ENCODE measurements at regions not wholly inside any gene's neighbourhood (a gene's known extent, or its start where the extent isn't known, plus 50 kb on each side); places are given as distances from the start of the nearest gene placed in this dataset.

DNA sequence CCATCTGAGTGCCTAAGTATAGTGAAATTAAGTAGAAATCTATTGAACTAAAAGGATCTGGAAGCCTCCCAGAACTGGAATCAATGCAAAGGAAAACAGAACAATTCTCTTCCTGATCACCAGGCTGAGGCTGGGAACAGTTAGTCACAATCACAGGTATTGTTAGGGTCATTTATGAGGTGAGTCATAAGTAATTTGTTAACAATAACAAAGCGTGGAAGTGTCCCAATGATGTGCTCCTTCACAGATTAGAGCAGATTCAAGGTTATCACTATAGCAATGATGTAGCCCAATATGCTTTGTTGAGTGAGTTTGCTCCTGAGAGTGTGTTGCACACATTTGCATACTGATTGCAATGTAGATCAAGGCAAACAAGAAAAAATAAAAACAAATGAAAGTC is 228.1 kb downstream of the ZNF674 start:
- no peak for TF ChIP-seq POLR2A (IDR thresholded peaks at IDR 0.05; ENCODE audit: low read depth, low read length)
- no peak for TF ChIP-seq PAX5 (IDR thresholded peaks at IDR 0.05; ENCODE audit: insufficient read depth, low read length, severe bottlenecking)
- no peak for TF ChIP-seq TAF1 (IDR thresholded peaks at IDR 0.05; ENCODE audit: low read depth, low read length)
- no peak for TF ChIP-seq POU2F2 (IDR thresholded peaks at IDR 0.05; ENCODE audit: low read depth, low read length)
- no peak for TF ChIP-seq POLR2AphosphoS5 (IDR thresholded peaks at IDR 0.05; ENCODE audit: low read depth, low read length)
- TF ChIP-seq SPI1 (IDR thresholded peaks at IDR 0.05; ENCODE audit: low read depth, low read length): no peak
- DNase-seq (ENCODE audit: insufficient read length, low spot score): no peak
- no peak for FAIRE-seq

DNA sequence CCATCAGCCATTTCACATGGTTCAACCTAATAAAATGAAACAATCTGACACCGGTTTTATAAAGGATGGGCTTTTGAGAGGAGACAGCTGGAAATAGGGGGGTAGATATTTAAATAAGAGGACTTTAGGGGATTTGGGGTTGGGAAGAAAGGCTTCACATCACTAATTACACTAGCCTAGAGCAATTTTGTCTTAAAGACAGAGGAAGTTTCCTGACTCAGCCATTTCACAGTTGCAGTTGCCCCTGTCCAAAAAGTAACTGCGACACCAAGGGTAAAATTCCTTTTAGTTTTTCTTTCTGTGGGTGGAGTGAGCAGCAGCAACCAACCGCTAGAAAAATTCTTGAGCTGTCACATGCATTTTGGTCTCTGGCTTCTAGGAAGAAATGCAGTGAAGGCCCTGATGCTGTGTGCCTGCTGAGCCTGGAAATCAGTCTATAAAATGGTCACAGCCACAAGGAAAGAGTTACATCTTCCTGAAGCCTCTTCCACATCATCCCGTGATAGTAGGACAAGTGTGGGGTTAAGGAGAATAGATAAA is 233.6 kb downstream of the ZNF674 start:
- TF ChIP-seq TAF1 (IDR thresholded peaks at IDR 0.05; ENCODE audit: low read depth, low read length) (no peak), POU2F2 (IDR thresholded peaks at IDR 0.05; ENCODE audit: low read depth, low read length) (no peak), SPI1 (IDR thresholded peaks at IDR 0.05; ENCODE audit: low read depth, low read length) (no peak), PAX5 (IDR thresholded peaks at IDR 0.05; ENCODE audit: insufficient read depth, low read length, severe bottlenecking) (no peak), POLR2AphosphoS5 (IDR thresholded peaks at IDR 0.05; ENCODE audit: low read depth, low read length) (no peak), POLR2A (IDR thresholded peaks at IDR 0.05; ENCODE audit: low read depth, low read length) (no peak)
- no peak for FAIRE-seq

DNA sequence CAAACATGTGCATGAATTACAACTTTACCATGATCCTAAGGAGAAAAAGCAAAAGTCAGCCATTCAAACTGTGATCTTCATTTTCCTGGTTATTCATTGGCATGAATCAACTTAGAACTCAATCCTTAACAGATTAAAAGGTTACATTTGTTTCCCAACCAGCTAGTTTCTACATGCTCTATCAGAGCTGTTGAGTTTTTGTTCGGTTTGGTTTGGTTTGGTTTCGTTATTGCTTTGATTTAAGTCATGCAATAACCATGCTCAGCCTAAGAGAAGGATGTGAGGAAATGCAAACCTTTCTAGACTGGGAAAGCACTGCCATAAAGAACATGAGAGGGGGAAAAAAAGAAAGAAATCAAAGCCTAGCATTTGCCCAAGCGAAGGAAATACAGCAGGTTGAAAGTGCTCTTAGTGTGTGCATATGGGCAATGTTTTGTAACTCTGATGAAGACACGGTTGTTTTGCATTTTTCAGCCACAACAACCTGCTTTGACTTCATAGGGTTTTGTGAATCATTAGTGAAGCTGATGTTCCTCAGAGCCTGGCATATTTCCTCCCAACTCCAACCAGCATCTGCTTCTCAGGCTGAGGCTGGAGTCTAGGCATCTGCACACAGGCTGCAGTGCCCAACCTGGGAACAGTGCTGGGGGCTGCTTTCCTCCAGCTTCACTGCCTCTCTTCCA is 234.3 kb downstream of the ZNF674 start:
- FAIRE-seq (no peak), DNase-seq (ENCODE audit: insufficient read length, low spot score) (no peak)
- TF ChIP-seq TAF1 (IDR thresholded peaks at IDR 0.05; ENCODE audit: low read depth, low read length): no peak
- TF ChIP-seq SPI1 (IDR thresholded peaks at IDR 0.05; ENCODE audit: low read depth, low read length): no peak
- no peak for TF ChIP-seq POLR2A (IDR thresholded peaks at IDR 0.05; ENCODE audit: low read depth, low read length)
- no peak for TF ChIP-seq POLR2AphosphoS5 (IDR thresholded peaks at IDR 0.05; ENCODE audit: low read depth, low read length)
- TF ChIP-seq POU2F2 (IDR thresholded peaks at IDR 0.05; ENCODE audit: low read depth, low read length): no peak
- TF ChIP-seq PAX5 (IDR thresholded peaks at IDR 0.05; ENCODE audit: insufficient read depth, low read length, severe bottlenecking): no peak

More for the DNA sequence above, 233.6 kb downstream of the ZNF674 start:
- DNase-seq (ENCODE audit: insufficient read length, low spot score): no peak

DNA sequence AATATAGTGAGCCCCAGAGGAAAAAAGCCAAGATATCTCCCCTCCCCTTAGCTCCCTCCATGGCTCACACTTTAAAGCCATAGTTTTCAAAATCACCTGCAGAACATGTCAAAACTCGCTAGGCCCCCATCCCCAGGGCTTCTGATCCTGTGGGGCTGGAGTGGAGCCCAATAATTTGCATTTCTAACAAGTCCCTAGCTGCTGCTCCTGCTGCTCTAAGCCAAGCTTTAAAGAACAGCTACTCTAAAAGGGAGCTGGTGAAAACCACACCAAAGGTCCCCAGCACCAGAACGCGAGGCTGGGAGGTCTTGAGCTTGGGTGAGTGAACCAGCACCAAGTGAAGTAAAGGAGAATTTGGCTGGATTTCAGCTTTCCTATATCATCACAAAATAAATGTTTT is 237.1 kb downstream of the ZNF674 start:
- TF ChIP-seq TAF1 (IDR thresholded peaks at IDR 0.05; ENCODE audit: low read depth, low read length) (no peak), SPI1 (IDR thresholded peaks at IDR 0.05; ENCODE audit: low read depth, low read length) (no peak)
- FAIRE-seq (no peak), DNase-seq (ENCODE audit: insufficient read length, low spot score) (no peak)

DNA sequence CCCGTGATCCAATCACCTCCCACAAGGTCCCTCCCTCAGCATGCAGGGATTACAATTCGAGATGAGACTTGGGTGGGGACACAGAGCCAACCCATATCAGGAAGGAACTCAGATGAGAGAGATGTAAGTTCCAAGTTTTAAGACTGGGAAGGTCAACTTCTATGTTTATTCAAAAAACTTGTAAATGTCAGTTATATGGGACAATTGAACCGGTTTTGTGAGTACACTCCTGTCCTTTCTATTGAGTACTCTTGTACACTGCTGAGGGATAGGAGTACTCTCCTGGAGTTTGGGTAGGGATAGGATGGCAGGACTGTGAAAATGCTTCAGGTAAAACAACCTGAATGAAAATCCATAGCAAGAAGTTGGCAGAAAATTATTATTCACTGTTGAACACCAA is 239.1 kb downstream of the ZNF674 start:
- FAIRE-seq (no peak), DNase-seq (ENCODE audit: insufficient read length, low spot score) (no peak)
- TF ChIP-seq POLR2A (IDR thresholded peaks at IDR 0.05; ENCODE audit: low read depth, low read length) (no peak), SPI1 (IDR thresholded peaks at IDR 0.05; ENCODE audit: low read depth, low read length) (no peak), POU2F2 (IDR thresholded peaks at IDR 0.05; ENCODE audit: low read depth, low read length) (no peak), POLR2AphosphoS5 (IDR thresholded peaks at IDR 0.05; ENCODE audit: low read depth, low read length) (no peak), TAF1 (IDR thresholded peaks at IDR 0.05; ENCODE audit: low read depth, low read length) (no peak), PAX5 (IDR thresholded peaks at IDR 0.05; ENCODE audit: insufficient read depth, low read length, severe bottlenecking) (no peak)

DNA sequence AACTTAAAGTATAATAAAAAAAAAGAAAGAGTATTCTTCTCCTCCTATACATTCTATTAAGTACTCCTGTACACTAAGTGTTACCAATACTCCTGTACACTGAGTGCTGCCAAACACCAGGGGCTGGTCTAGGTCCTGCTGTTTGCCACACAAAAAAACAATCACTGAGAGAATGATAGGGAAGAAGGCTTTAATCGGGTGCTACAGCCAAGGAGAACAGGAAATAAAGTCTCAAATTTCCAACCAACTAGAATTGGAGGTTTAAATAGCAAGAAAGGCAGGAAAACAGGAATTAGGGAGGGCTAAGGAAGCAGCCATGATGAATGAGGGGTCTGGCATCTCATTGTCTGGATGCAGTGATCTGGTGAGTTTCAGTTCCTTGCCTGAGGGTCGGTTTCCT is 239.8 kb downstream of the ZNF674 start:
- no peak for DNase-seq (ENCODE audit: insufficient read length, low spot score)
- FAIRE-seq: no peak
- TF ChIP-seq POU2F2 (IDR thresholded peaks at IDR 0.05; ENCODE audit: low read depth, low read length) (no peak), SPI1 (IDR thresholded peaks at IDR 0.05; ENCODE audit: low read depth, low read length) (no peak), PAX5 (IDR thresholded peaks at IDR 0.05; ENCODE audit: insufficient read depth, low read length, severe bottlenecking) (no peak), POLR2AphosphoS5 (IDR thresholded peaks at IDR 0.05; ENCODE audit: low read depth, low read length) (no peak), TAF1 (IDR thresholded peaks at IDR 0.05; ENCODE audit: low read depth, low read length) (no peak), POLR2A (IDR thresholded peaks at IDR 0.05; ENCODE audit: low read depth, low read length) (no peak)

DNA sequence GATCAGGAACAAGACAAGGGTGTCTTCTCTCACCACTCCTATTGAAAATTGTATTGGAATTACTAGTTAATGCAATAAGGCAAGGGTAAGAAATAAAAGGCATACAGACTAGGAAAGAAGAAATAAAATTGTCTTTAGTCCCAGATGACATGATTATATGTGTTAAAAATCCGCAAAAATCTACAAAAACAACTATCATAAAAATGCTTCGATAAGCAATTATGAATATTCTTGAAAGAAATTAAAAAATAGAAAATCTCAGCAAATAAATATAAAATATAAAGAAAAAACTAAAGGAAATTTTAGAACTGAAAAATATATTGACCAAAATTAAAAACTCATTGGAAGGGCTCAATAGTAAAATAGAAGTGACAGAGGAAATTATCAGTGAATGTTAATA is 243.3 kb downstream of the ZNF674 start:
- DNase-seq (ENCODE audit: insufficient read length, low spot score): no peak
- FAIRE-seq: no peak
- TF ChIP-seq SPI1 (IDR thresholded peaks at IDR 0.05; ENCODE audit: low read depth, low read length): no peak
- no peak for TF ChIP-seq TAF1 (IDR thresholded peaks at IDR 0.05; ENCODE audit: low read depth, low read length)
- TF ChIP-seq POLR2AphosphoS5 (IDR thresholded peaks at IDR 0.05; ENCODE audit: low read depth, low read length): no peak
- TF ChIP-seq POLR2A (IDR thresholded peaks at IDR 0.05; ENCODE audit: low read depth, low read length): no peak
- TF ChIP-seq POU2F2 (IDR thresholded peaks at IDR 0.05; ENCODE audit: low read depth, low read length): no peak
- no peak for TF ChIP-seq PAX5 (IDR thresholded peaks at IDR 0.05; ENCODE audit: insufficient read depth, low read length, severe bottlenecking)

DNA sequence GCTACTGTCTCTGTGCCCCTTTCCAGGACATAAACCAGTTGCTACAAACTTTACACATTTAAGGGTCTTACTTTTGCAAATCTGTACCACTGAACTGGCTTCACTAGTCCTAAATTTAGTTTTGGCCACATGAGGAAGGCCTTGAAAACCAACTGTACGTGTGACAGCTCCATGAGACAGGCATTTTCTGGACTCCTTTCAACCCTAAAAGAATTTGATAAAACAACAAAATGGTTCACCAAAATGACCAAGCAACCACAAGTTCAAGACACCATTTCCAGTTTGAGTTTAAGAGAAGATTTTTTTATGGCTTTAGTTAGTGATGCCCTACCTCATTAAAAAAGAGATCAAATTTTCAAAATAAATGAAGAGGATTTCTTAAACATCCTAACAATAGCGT is 246.4 kb downstream of the ZNF674 start:
- TF ChIP-seq POLR2A (IDR thresholded peaks at IDR 0.05; ENCODE audit: low read depth, low read length): no peak
- no peak for TF ChIP-seq POU2F2 (IDR thresholded peaks at IDR 0.05; ENCODE audit: low read depth, low read length)
- TF ChIP-seq POLR2AphosphoS5 (IDR thresholded peaks at IDR 0.05; ENCODE audit: low read depth, low read length): no peak
- no peak for TF ChIP-seq TAF1 (IDR thresholded peaks at IDR 0.05; ENCODE audit: low read depth, low read length)
- no peak for TF ChIP-seq PAX5 (IDR thresholded peaks at IDR 0.05; ENCODE audit: insufficient read depth, low read length, severe bottlenecking)
- TF ChIP-seq SPI1 (IDR thresholded peaks at IDR 0.05; ENCODE audit: low read depth, low read length): no peak
- FAIRE-seq: no peak
- no peak for DNase-seq (ENCODE audit: insufficient read length, low spot score)

DNA sequence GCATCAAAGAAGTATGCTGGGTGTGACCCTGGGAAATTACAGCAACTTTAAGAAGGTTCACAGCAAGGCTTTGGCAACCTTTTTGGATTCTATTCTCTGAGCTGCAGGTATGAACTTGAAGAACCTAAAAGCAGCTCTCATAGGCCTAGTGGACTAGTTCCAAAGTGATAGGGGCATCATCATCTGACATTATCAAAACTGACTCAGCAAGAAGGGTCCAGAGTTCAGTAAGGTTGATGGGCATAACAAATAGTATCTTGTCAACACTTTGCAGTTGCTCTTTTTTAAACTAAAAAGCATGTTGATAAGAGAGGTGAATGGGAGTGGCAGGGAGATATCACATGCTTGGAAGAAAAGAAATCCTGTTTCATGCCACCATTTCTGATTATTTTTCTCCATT is 249.3 kb downstream of the ZNF674 start:
- TF ChIP-seq POU2F2 (IDR thresholded peaks at IDR 0.05; ENCODE audit: low read depth, low read length) (no peak), POLR2A (IDR thresholded peaks at IDR 0.05; ENCODE audit: low read depth, low read length) (no peak), PAX5 (IDR thresholded peaks at IDR 0.05; ENCODE audit: insufficient read depth, low read length, severe bottlenecking) (no peak), SPI1 (IDR thresholded peaks at IDR 0.05; ENCODE audit: low read depth, low read length) (no peak), POLR2AphosphoS5 (IDR thresholded peaks at IDR 0.05; ENCODE audit: low read depth, low read length) (no peak), TAF1 (IDR thresholded peaks at IDR 0.05; ENCODE audit: low read depth, low read length) (no peak)
- FAIRE-seq: no peak
- no peak for DNase-seq (ENCODE audit: insufficient read length, low spot score)

DNA sequence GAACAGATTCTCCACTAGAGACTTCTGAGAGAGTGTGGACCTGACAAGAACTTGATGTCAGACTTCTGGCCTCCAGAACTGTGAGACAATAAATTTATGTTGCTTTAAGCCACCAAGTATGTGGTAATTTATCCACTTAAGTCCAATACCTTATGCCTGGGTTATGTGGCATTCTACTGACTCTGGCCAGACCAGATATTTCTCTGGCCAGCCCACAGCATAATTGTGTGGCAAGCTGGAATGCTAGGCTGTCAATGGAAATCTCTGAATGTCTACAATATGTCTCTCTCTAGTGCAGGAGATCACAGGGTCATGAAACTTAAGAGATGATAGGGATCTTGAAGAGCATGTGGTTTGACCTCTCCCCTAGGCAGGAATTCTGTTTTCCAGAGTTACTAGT is 251.0 kb downstream of the ZNF674 start:
- DNase-seq (ENCODE audit: insufficient read length, low spot score) (no peak), FAIRE-seq (no peak)
- TF ChIP-seq POU2F2 (IDR thresholded peaks at IDR 0.05; ENCODE audit: low read depth, low read length) (no peak), PAX5 (IDR thresholded peaks at IDR 0.05; ENCODE audit: insufficient read depth, low read length, severe bottlenecking) (no peak), SPI1 (IDR thresholded peaks at IDR 0.05; ENCODE audit: low read depth, low read length) (no peak), POLR2AphosphoS5 (IDR thresholded peaks at IDR 0.05; ENCODE audit: low read depth, low read length) (no peak), POLR2A (IDR thresholded peaks at IDR 0.05; ENCODE audit: low read depth, low read length) (no peak), TAF1 (IDR thresholded peaks at IDR 0.05; ENCODE audit: low read depth, low read length) (no peak)
